ENCODE measurements at regions not wholly inside any gene's neighbourhood (a gene's known extent, or its start where the extent isn't known, plus 50 kb on each side); places are given as distances from the start of the nearest gene placed in this dataset.

DNA sequence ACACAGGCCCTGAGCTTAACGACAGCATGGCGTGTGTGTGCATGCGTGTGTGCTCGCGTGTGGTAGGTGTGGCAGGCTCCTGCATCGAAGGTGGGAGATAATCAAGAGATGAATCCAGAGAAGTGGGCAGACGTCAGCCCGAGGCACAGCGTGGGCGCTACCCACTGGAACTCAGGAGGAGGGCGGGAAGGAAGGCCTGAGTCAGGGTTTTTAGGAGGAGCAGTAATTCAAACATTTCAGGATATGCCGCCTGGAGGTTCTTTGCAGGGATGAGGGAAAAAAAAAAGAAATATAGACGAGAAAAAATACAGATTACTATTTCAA lies 66.3 kb upstream of the STX18 start:
- intact Hi-C loops (cut with DNase I): no loop called here
- Histone ChIP-seq H3K36me3 (no peaks in the 10 kb centered on the region), H3K4me1 (no peaks in the 10 kb centered on the region), H3K9me3 (no peaks in the 10 kb centered on the region), H3K27me3 (no peaks in the 10 kb centered on the region), H3K27ac (no peak overlapping the region), H3K4me3 (no peak overlapping the region)
- no peak for DNase-seq (ENCODE audit: low spot score in 2 of 2)
- TF ChIP-seq, protein P1, sequence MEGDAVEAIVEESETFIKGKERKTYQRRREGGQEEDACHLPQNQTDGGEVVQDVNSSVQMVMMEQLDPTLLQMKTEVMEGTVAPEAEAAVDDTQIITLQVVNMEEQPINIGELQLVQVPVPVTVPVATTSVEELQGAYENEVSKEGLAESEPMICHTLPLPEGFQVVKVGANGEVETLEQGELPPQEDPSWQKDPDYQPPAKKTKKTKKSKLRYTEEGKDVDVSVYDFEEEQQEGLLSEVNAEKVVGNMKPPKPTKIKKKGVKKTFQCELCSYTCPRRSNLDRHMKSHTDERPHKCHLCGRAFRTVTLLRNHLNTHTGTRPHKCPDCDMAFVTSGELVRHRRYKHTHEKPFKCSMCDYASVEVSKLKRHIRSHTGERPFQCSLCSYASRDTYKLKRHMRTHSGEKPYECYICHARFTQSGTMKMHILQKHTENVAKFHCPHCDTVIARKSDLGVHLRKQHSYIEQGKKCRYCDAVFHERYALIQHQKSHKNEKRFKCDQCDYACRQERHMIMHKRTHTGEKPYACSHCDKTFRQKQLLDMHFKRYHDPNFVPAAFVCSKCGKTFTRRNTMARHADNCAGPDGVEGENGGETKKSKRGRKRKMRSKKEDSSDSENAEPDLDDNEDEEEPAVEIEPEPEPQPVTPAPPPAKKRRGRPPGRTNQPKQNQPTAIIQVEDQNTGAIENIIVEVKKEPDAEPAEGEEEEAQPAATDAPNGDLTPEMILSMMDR (IDR thresholded peaks at IDR 0.05): no peak

DNA sequence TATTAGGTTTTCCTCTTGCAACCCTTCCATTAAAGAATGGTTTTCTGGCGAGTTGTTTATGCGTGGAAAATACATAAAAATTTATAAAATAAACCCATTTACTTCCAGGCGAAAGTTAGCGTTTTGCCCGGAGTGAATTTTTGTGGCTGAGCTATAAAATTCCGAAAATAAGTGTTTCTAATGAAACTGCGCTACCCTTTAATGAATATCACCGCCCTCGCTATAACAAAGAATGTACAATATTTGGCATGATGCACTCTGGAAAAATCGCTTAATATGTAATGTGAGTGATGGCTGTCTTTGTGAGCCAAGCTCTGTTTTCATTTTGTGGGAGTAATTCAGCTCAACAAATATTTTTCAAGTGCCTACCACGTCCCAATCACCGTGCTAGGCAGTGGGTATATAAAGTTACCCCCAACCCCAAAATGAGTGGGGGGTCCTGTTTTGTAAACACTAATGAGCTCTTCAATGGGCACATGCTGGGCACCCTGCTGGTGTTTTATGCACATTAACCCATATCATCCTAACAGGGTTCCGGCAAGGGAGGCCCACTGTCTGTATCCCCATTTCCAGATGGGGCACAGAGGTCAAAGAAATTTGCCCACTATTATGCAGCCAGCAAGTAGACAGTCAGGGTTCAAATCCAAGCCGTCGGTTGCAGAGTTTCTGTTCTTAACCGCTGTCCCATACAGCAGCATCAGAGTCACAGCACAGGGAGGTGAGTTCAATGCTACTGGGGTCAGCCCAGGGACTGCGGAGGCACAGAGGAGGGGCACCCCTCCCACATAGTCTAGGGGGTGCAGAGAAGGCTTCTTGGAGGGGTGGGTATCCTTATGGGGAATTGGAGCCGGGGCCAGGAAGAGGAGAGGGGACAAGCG lies 65.7 kb upstream of the STX18 start:
- intact Hi-C loops (cut with DNase I): no loop called here
- H3K36me3 ChIP-seq: no peaks in the 10 kb centered on the region
- no peak overlapping the region for H3K27ac ChIP-seq
- no peaks in the 10 kb centered on the region for H3K27me3 ChIP-seq
- TF ChIP-seq, protein P1 (IDR thresholded peaks at IDR 0.05): no peak
- no peak for DNase-seq (ENCODE audit: low spot score in 2 of 2)
- H3K4me1 ChIP-seq: no peaks in the 10 kb centered on the region
- no peaks in the 10 kb centered on the region for H3K9me3 ChIP-seq
- no peak overlapping the region for H3K4me3 ChIP-seq

DNA sequence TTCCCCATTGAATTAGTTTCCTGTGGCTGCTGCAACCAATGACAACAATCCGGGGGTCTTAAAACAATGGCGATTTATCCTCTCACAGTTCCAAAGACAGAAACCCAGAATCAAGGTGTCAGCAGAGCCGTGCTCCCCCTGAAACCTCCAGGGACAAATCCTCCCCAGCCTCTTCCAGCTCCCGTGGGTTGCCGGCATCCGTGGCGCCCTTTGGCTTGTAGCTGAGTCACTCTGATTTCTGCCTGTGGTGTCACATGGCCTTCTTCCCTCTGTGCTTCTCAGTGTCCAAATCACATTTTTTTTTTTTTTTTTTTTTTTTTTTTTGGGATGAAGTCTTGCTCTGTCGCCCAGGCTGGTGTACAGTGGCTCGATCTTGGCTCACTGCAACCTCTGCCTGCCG lies 64.5 kb upstream of the STX18 start:
- Histone ChIP-seq H3K36me3 (no peaks in the 10 kb centered on the region), H3K9me3 (no peaks in the 10 kb centered on the region), H3K4me1 (no peaks in the 10 kb centered on the region), H3K27me3 (no peaks in the 10 kb centered on the region), H3K27ac (no peak overlapping the region), H3K4me3 (no peak overlapping the region)
- TF ChIP-seq, protein P1 (IDR thresholded peaks at IDR 0.05): no peak
- no peak for DNase-seq (ENCODE audit: low spot score in 2 of 2)
- intact Hi-C loops (cut with DNase I): no loop called here

DNA sequence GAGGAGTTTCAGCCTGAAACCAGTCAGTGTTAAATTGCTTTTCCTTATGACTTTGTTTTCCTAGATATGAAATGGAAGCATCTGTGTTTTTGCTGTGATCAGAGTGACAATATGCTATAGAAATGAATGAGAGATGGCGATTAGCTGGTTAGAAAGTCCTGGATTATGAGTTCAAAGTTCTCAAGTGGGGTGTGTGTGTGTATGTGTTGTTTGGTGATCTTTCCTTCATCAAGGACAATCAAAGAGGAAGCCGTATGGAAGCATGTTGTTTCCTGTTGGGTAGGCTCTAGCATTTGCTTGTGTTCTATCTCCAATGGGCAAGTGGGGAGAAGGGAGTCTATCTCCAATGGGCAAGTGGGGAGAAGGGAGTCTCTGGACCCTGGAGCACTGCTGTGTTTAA lies 64.0 kb upstream of the STX18 start:
- H3K4me1 ChIP-seq: no peaks in the 10 kb centered on the region
- TF ChIP-seq, protein P1 (IDR thresholded peaks at IDR 0.05): no peak
- H3K4me3 ChIP-seq: no peak overlapping the region
- no peak for DNase-seq (ENCODE audit: low spot score in 2 of 2)
- no peak overlapping the region for H3K27ac ChIP-seq
- no peaks in the 10 kb centered on the region for H3K36me3 ChIP-seq
- no peaks in the 10 kb centered on the region for H3K27me3 ChIP-seq
- no peaks in the 10 kb centered on the region for H3K9me3 ChIP-seq
- intact Hi-C loops (cut with DNase I): no loop called here

DNA sequence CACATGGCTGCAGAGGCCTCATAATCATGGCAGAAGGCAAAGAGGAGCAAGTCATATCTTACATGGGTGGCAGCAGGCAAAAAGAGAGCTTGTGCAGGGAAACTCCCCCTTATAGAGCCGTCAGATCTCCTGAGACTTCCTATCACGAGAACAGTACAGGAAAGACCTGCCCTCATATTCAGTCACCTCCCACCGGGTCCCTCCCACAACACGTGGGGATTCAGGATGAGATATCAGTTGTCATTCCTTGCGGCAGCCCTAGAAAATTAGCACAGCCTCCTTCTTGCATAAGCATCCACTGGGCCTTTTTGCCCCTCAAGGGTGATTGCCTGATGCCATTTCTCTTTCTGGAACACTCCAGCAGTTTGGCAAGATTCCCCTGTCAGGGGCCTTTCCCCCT lies 61.7 kb upstream of the STX18 start:
- Histone ChIP-seq H3K27me3 (no peaks in the 10 kb centered on the region), H3K9me3 (no peaks in the 10 kb centered on the region), H3K4me1 (no peaks in the 10 kb centered on the region), H3K4me3 (no peak overlapping the region), H3K36me3 (no peaks in the 10 kb centered on the region), H3K27ac (no peak overlapping the region)
- TF ChIP-seq, protein P1 (IDR thresholded peaks at IDR 0.05): no peak
- DNase-seq (ENCODE audit: low spot score in 2 of 2): no peak
- intact Hi-C loops (cut with DNase I): no loop called here
